Gastrocnemius medialis (tissue), 4 donors: ENCODE measurements at regions not wholly inside any gene's neighbourhood (a gene's known extent, or its start where the extent isn't known, plus 50 kb on each side); places are given as distances from the start of the nearest gene placed in this dataset.

Source experiments
- CTCF ChIP-seq, 5 experiments: fragments of 450-650 bp in 3 of 5; fragments of 200-600 bp in 2 of 5; sonication (generic) in 2 of 5; IDR thresholded peaks in 4 of 5; conservative IDR thresholded peaks in 1 of 5; 1 replicate in 4 of 5; 2 replicates in 1 of 5; pipeline ENCODE4 v1.5.1; 2016 to 2019; ENCODE audit warnings: antibody characterized with exemption in 5 of 5, mild to moderate bottlenecking in 3 of 5, moderate library complexity in 3 of 5
- POLR2A ChIP-seq, 2 donors: fragments of 450-650 bp; IDR thresholded peaks; one replicate each; pipeline ENCODE4 v1.6.1; 2017; ENCODE audit warnings: antibody characterized with exemption in 2 of 2, mild to moderate bottlenecking in 2 of 2, moderate library complexity in 2 of 2

GRCh38 chr3:104742044-104742443 is 624.7 kb upstream of the ALCAM start:
- TF ChIP-seq CTCF (IDR thresholded peaks at IDR 0.05 in 4 of 5, conservative IDR thresholded peaks at IDR 0.05 in 1 of 5) = no peak
- no peak for TF ChIP-seq POLR2A (IDR thresholded peaks at IDR 0.05)
